ENCODE measurements at regions not wholly inside any gene's neighbourhood (a gene's known extent, or its start where the extent isn't known, plus 50 kb on each side); places are given as distances from the start of the nearest gene placed in this dataset.
"Not testable (repeated sequence)": the region's sequence is repeated elsewhere in the genome, so short reads cannot be mapped to it uniquely, and the experiment has no call there.

DNA sequence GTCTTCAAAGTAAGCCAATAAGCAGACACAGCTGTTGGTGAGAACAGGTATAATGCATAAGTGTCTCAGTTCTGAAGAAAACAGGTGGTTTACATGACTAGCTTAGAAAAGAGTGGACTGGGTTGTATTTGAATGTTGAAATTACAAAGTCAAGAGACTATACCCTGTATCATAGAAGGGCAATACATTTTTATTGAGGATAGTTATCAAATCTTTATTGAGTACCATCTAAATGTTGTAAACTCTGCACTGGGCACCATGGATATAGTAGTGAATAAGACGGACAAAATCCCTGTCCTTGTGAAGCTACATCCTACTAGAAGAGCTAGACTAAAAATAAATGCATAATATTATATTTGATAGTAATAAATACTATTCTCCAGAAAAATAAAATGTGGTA lies 88.5 kb upstream of the CDC42EP3 start:
- not testable (repeated sequence) for DNase-seq

DNA sequence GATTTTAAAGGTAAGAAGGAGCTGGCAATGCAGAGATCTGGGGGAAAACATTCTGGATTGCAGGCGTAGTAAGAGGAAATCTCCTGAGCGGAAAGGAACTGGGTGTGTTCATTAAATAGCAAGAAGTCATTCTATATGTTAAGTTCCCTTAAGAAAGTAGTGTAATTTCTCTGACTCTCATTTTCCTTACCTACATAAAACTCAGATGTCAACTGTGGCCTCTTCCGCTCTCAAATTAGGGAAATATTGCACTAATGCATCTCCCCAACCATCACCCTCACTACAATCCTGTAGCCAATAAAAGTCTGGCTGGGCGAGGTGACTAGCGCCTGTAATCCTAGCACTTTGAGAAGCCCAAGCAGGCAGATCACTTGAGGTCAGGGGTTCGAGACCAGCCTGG lies 89.0 kb upstream of the CDC42EP3 start:
- no peak for DNase-seq

DNA sequence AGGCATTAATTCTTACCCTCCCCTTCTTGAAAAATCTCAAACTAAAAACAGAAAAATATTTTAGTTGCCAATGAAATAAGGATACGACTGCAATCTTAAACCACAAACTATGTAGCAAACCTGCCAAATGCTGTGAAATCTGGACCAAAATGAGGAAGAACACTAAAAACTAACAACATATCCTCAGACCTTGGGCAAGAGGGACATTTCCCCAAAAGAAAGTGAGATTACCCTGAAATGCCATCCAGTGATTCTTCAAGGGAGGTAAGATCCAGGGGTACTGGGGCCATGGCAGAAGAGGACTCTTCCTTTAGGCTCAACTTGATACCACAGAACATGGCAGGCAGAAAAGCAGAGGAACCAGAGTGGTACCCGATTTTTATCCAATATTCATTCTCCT lies 90.8 kb upstream of the CDC42EP3 start:
- not testable (repeated sequence) for DNase-seq

DNA sequence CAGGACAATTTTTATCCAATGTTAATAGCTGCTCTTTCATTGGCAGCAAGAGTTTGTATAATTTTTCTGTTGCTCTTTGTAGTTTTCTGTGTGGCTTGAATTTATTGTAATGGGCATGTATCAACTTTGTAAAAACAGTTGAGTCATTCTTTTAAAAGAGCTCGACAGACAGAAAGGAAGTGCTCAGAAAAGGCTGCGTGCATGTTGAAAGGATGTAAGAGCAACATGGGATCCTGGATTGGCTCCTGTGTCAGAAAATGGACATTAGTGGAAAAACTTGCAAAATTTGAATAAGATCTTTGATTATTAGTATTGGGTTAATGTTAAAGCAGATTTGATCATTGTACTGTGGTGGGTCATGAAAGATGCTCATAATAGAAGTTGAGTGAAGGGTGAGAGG lies 93.3 kb upstream of the CDC42EP3 start:
- no peak for DNase-seq

DNA sequence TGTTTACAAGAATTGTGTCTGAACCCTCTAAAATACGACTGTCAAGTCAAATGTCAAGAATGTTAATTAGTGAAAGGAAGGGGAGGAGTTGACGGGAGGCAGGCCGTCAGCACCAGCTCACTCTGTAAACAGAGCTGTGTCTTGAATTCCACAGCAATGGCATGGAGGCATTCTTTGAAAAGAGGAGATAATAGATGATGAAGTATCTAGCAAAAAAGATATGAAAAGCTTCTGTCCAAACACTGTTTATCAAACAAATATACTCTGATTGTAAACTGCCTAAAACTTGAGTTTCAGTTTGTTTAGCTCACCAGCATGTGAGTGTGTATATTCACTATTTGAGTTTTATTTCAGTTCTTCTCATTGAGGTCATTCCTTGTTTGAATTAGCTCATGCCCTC lies 94.7 kb upstream of the CDC42EP3 start:
- DNase-seq: no peak

DNA sequence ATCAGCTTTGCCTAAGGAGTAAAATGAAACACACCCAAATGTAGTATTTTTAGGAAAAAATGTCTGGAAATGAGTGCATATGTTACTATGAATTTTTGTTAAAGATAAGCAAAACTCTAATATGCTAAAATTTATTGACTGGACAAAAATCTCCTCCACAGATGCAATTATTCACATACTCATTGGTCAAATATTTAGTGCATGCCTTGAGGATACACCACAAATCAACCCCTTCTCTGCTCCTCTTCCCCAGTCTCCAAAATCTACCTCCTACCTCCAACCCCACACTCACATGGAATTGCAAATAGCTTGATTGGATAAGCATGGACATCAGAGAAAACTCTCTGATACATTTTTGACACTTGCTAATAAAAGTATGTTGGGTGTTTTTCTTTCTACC lies 95.6 kb upstream of the CDC42EP3 start:
- DNase-seq: no peak

DNA sequence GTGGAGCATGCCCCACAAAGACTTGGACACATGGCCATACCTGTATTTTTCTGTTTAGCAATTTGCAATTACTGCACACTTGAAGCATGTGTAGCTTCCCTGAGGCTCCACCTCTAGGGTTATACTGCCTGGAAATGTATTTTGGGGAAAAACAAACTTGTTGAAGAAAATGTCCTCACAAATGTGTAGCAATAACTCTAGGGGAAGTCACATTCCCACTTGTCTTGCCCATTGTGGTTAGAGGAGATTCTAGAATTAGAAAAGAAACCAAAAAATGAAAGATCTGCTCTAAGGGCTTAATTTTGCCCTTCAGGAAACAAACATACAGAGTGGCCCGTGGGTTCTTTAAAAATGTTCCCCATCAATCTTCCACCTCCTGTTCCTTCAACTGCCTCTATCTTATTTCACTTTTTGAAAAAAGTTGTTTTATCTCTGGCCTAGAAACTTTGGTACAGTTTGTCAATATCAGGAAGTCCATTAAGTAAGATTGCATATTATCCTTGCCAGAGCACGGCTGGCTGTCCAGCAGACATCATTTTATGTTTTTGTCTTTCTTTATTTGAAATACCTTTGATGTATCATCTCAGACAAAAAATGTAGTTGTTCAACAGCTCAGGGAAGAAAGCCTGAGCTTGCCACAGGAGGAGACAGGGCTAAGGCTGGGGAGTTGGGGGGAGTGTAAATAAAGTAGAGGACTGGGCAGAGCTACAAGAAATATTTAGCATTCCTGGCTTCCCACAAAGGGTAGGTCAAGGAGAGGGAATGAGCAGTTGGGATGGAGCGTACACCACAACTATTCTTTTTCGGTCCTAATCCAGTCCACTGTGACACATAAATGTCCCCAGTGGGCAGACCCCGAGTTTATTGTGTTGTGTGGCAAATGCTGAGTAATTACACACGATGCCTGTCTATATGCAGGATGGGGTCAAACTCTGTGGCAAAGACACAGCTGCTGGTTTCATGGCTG lies 96.8 kb upstream of the CDC42EP3 start:
- no peak for DNase-seq

DNA sequence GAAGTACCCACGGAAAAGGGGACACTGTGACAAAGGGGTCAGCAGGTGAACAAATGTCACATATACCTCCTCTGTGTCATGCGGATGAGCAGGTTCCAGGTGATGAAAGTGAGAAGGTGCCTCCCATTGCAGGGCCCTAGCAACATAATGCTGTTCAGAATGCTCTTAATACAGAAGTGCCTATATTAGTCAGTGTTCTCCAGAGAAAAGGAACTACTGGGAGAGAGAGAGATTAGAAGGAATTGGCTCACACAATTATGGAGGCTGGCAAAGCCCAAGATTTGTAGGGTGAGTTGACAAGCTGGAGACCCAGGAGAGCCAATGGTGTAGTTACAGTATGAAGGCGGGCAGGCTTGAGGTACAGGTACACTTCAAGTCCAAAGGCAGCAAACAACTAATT lies 98.1 kb upstream of the CDC42EP3 start:
- no peak for DNase-seq

DNA sequence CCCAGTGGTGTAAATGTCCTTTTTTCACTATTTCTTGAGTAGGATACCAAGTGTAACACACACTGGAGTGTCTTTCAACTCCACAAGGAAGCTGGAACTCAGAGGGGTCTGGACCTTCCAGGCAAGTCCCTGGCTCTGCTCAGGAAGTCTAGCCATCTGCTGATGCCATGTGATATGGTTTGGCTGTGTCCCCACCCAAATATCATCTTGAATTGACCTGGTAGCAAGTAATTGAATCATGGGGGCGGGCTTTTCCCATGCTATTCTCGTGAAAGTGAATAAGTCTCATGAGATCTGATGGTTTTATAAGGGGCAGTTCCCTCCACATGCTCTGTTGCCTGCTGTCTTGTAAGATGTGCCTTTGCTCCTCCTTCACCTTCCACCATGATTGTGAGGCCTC lies 99.4 kb upstream of the CDC42EP3 start:
- DNase-seq: no peak

DNA sequence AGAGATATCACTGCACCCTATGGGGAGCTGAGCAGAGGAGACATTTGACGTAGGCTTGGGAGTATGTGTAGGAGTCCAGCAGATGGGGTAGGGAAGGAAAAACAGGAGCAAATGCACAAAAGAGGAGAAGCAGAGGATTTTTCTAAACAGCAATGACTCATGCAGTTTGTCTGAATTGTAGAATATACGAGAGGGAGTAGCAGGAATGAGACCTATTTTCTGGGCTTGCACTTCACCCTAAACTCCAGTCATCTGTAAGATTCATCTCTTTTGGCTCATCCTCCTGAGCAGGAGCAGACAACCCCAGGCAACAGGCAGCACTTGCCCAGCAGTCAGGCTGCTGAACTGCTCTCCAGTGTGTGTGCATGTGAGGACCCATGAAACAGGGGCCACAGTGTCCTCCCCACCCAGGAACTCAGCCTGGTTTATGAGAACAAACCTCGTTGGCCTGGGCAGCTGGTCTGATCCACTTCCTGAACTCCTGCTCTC lies 100.2 kb upstream of the CDC42EP3 start:
- DNase-seq: no peak

DNA sequence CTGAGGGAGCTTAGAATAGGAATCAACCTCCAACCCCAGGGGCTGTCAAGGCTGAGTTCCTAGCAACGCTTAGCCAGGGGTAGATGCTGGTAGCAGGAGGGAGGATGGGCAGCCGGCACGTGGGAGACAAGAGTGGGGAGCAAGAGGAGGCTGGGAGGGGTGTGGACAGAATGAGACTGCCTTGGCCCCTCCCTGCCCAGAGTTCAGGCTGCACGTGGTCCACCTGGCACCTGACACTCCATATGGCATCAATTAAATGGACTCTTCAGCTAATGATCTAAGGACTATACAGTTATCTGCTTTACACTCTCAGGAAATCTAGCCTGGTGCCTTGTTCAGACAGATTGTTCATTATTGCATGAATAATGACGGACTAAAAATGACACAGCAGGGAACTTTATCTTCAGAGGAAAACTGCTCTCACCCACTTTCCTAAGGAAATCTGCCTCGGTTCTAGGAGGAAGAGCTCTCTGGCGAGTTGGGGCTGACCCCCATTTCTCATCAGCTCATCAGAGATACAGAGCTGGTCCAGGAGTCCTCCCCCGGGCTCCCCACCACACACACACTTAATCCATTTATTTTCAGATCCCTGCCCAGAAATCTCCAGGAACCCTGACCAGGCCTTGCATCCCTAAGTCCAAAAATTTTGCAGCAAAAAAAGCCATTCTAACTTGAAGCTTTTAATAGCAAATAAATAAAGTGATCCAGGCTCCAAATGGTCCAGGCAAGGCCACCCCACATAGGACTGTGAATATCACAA lies 102.1 kb upstream of the CDC42EP3 start:
- DNase-seq: no peak

DNA sequence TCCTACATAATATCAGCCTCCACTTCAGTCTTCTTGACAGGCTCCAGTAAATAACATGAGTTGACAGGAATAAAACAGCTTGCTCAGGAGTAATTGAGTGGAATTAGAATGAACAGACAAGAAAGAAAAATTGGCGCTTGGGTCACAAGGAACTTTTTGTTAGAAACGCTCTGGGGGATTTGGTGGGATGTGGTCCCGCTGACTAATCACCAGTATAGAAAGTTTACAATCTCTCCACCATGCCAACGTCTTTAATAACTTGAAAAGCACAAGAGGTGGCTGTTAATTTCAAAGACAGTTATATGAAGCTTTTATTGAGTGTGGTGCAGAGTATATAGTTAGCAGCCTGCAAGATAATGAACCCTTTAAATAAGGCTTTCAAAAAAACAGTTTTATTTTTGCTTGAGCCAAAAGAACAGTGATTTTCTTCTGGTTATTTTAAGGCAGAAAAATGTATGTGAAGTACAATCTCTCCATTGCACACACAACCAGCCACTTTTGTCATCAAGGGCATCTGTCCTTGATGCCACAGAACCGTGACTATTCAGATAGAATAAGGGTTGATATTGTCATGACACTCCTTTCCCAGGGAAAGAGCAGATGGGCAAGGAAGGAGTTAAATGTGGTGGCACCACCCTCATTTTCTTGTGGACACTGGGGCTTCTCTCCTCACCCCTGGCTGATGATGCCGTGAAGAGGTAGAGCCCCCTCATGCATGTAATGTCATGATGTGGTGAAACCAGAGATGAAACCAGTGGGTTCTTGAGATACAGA lies 102.9 kb upstream of the CDC42EP3 start:
- DNase-seq: not testable (repeated sequence)

DNA sequence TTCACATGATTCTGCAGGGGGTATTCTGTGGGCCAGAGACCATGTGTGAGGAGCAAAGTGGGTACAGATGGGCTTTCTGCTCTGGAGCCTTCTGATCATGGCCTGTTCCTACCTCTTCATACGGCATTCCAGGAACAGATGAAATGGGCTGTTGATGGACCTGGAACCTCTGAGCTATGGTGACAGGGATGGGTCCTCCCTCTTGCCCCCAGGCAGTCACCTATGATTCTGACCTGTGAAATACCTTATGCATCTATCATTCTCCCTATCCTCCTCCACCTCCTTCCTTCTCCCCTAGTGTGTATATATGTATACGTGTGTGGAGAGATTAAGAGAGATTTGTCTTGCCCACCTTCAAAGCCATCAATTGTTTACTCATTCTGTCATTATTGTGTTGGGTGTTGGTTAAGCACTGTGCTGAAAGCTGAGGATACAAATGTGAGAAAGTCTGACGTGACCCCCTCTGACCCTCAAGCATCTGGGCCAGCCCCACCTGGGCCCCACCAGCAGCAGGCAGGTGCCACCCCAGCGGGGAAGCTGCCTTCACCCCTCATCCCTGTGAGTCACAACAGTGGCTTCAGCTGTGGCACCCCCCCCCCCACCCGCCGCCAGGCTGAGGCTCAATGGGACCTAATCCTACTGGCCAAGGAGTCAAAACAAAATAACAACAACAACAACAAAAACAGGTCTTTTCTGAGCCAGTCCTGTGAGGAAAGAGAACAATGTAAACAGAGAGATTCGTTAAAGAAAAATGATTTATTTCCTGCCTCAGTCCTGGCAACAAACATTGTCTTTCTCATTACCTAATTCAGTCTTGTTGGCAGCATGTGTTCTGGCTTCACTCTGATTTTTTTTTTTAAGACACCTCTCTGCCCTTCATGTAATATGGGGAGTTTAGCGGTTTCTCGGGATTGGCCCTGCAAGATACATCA lies 103.8 kb upstream of the CDC42EP3 start:
- no peak for DNase-seq

DNA sequence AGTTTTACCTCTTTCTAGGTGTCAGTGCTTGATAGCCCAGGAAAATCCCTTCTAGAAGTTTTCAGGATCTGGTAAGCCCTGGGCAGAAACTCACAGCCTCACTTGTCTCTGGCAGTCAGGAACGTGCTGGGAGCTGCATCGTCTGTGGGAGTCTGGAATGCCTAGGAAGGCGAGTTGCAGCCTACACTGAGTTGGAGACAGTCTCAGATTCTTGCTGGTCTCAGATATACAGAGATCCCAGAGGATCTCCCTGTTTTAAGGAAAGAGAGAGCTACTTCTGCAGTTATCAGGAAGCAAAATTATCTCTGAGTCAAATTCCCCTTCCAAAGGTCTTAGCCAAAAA lies 104.4 kb upstream of the CDC42EP3 start:
- no peak for DNase-seq

DNA sequence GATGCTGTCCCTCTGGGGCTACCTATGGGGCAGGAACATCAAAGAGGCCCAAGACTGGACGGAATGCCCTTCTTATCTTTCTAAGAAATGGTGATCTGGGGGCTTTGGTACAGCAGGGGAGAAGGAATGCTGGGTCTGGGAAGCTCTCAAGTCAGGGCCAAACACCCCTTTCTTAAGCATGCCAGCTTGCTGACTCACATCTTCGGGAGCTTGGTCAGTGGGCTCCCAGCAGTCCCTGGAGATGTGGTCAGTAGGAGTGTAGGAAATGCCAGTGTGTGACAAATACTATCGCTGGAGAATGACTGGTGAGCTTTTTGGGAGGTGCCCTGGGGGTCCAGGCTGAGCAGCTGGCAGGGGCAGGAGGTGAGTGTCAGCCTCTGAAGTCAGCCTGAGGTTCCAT lies 105.0 kb upstream of the CDC42EP3 start:
- no peak for DNase-seq

DNA sequence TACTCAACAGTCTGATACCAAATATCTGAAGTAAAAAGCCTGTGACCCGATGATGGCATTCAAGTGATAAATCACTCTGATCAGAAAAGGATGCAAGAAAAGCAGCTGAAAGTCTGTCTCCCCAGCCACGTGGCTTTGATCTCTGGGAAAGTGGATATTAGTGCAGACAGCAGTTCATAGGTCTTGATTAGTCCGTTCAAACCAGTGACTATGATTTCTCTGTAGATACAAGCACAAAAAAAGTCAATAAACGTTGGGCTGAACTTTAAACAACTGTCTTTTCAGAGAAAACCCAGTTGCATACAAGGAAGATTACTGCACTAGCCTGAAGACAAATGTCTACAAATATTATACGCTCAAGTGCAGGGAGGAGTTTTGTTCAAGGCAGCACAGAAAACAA lies 107.7 kb upstream of the CDC42EP3 start:
- DNase-seq: no peak

DNA sequence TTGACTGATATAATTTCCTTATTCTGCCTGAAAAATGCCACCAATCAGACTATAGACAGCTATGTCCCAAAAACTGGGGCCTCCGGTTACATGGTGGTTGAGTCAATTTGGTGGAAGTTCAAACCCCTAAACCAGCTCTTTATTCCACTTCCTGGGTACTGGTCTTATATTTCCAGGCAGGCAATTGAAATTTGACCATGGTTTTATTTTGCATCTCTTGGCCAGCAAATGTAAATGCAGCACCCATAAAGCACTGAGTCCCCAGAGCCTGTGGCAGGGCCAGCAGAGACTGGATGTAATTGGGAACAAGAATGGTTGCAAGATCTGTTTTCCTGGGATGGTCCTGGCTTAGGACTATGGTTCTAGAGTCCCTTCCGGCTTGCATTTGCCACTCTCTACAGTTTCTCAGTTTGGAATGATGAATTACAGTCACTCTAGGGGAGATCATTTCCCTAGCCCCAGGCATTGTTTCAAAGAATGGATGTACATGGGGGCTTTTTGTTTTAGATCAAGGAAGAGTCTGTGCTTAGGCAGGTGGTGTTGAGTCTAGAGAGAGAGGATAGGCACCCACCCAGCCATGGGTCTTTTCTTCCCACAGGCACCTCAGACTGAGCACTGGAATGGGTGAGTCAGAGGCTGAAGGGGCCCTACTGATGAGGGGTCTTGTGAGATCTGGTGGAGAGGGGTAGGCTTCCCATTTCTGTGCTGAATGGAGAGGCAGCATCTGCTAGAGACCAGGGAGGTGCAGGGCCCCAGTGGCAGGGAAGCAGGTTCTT lies 108.4 kb upstream of the CDC42EP3 start:
- no peak for DNase-seq

DNA sequence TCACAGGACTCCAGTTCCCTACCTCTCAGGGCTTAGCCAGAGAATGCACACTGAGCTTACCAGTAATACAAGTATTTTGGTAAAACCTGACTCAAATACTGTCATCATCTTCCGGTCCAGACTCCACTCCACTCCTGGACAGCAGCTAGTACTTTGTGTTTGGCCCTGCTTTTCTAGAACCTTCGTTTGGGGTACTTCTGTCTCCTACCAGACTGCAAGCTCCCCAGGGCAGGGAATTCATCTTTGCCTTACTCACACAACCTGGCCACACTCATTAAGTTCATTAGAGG lies 108.9 kb upstream of the CDC42EP3 start:
- no peak for DNase-seq

DNA sequence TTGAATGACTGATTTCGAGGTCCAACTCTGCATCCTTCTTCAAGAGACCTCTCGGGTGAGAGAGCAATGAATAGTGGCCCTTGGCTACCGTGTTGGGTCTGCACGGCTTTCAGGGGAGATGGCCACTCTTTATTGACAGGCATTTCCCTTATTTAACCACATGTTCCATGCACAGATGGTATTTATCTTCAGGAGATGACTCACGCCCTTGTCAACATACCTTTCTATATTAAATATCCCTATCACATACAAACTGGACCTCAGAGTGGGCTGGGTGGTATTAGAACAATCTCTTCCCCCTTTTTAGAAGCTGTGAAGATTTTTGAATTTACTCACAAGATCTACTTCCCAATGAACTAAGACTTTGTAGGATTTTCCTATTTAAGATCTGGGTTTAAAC lies 109.6 kb upstream of the CDC42EP3 start:
- no peak for DNase-seq

DNA sequence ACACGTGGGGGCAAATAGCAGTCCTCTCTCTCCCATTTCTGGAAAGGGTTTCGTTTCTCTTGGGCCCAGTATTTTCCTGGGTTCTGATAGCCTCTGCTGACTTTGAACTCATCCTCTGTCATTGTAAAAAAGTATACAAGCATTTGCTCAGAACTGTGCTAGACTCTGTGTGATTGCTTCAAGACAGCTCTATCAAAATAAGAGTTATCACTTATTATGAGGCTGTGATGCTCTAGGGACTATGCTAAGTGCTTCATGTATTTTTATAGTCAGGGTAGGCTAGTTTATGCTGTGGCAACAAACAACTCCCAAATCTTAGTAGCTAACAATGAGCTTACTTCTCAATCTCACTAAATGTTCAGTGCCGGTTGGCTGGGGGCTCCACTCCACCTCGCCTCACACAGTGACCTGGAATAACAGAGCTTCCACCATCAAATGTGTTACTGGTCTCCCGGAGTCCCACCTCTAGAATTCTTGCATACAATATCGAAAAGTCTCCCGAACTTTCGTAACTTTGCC lies 110.8 kb upstream of the CDC42EP3 start:
- no peak for DNase-seq

DNA sequence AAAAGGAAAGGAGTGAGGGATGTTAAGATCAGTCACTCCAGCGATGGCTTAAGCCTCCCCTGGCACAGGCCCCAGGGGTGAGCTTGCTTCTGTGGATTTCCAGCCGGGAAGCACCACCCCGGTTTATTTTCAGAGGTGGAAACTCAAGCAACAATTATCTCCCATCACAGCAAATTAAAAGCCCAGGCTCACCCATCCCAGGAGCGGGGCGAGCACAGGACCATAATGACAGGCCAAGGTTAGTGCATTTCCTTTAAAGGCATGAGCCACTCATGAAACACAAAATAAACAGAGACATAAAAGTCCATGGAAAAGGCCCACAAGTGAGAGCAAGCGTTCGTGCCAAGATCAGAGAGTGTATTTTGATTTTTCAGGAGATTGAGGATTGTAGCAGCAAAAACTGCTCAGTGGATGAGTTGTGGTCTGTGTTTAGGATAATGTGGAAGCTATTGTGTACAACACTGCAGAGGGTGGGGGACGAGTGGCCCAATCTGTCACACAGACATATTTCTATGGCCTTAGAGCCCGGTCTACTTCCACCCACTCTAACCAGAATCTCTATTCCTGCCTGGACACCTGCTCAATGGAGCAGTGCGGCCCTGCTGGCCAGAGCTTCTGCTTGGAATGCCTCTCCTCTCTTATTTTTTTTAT lies 111.4 kb upstream of the CDC42EP3 start:
- no peak for DNase-seq
